ENCODE measurements at regions not wholly inside any gene's neighbourhood (a gene's known extent, or its start where the extent isn't known, plus 50 kb on each side); places are given as distances from the start of the nearest gene placed in this dataset.

DNA sequence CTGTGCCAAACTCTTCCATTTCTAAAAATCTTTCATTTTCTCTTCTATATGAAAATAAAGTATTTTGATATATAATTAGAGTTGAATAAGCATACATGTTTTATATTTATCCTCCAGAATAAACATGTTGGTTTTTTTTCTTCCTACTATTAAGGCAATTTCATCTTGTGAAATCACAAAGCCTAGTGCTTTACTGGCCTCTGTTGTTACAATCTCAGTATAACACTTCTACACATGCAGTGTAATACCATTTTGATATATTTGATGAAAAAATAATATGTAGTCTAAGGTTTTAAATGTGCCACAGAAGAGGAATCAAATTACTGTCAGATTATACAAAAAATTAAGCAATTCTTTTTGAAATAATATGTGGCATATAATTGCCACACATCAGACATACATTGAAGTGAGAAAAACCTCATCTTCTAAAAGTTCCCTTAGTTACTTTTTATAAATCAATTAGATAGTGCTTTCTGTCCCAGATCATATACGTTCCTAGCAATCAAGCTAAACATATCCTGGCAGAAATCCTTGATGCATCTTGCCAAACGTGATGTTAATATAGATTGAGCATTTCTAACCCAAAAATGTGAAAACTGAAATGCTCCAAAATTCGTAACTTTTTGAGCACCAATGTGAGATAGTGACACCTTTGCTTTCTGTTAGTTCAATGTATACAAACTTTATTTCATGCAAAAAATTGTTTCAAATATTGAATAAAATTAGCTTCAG is 225.1 kb upstream of the MANEA start (continued):
- TF ChIP-seq, protein P1, sequence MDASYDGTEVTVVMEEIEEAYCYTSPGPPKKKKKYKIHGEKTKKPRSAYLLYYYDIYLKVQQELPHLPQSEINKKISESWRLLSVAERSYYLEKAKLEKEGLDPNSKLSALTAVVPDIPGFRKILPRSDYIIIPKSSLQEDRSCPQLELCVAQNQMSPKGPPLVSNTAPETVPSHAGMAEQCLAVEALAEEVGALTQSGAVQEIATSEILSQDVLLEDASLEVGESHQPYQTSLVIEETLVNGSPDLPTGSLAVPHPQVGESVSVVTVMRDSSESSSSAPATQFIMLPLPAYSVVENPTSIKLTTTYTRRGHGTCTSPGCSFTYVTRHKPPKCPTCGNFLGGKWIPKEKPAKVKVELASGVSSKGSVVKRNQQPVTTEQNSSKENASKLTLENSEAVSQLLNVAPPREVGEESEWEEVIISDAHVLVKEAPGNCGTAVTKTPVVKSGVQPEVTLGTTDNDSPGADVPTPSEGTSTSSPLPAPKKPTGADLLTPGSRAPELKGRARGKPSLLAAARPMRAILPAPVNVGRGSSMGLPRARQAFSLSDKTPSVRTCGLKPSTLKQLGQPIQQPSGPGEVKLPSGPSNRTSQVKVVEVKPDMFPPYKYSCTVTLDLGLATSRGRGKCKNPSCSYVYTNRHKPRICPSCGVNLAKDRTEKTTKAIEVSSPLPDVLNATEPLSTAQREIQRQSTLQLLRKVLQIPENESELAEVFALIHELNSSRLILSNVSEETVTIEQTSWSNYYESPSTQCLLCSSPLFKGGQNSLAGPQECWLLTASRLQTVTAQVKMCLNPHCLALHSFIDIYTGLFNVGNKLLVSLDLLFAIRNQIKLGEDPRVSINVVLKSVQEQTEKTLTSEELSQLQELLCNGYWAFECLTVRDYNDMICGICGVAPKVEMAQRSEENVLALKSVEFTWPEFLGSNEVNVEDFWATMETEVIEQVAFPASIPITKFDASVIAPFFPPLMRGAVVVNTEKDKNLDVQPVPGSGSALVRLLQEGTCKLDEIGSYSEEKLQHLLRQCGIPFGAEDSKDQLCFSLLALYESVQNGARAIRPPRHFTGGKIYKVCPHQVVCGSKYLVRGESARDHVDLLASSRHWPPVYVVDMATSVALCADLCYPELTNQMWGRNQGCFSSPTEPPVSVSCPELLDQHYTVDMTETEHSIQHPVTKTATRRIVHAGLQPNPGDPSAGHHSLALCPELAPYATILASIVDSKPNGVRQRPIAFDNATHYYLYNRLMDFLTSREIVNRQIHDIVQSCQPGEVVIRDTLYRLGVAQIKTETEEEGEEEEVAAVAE (CRISPR knock-in tag; IDR thresholded peaks at IDR 0.05; ENCODE audit: borderline replicate concordance): no peak
- TF ChIP-seq SOX5 (CRISPR knock-in tag; IDR thresholded peaks at IDR 0.05; ENCODE audit: borderline replicate concordance): no peak
- TF ChIP-seq GLI4 (CRISPR knock-in tag; IDR thresholded peaks at IDR 0.05; ENCODE audit: borderline replicate concordance): no peak
- no peak for TF ChIP-seq MBD4 (IDR thresholded peaks at IDR 0.05; ENCODE audit: borderline replicate concordance, low read length)
- no peak for TF ChIP-seq SETDB1 (CRISPR knock-in tag; IDR thresholded peaks at IDR 0.05; ENCODE audit: borderline replicate concordance)
- no peak for TF ChIP-seq RBAK (CRISPR knock-in tag; IDR thresholded peaks at IDR 0.05)
- no peak for TF ChIP-seq FOXM1 (CRISPR knock-in tag; IDR thresholded peaks at IDR 0.05)
- TF ChIP-seq, protein P2, sequence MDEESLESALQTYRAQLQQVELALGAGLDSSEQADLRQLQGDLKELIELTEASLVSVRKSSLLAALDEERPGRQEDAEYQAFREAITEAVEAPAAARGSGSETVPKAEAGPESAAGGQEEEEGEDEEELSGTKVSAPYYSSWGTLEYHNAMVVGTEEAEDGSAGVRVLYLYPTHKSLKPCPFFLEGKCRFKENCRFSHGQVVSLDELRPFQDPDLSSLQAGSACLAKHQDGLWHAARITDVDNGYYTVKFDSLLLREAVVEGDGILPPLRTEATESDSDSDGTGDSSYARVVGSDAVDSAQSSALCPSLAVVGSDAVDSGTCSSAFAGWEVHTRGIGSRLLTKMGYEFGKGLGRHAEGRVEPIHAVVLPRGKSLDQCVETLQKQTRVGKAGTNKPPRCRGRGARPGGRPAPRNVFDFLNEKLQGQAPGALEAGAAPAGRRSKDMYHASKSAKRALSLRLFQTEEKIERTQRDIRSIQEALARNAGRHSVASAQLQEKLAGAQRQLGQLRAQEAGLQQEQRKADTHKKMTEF (CRISPR knock-in tag; IDR thresholded peaks at IDR 0.05): no peak
- no peak for TF ChIP-seq IRF2 (CRISPR knock-in tag; IDR thresholded peaks at IDR 0.05)
